NCI-H2107 treated with DMSO at 0.1 percent for 48 hours (cell line): ENCODE measurements at regions not wholly inside any gene's neighbourhood (a gene's known extent, or its start where the extent isn't known, plus 50 kb on each side); places are given as distances from the start of the nearest gene placed in this dataset.
"Not testable (repeated sequence)": the region's sequence is repeated elsewhere in the genome, so short reads cannot be mapped to it uniquely, and the experiment has no call there.

Experiments used
- DNase-seq: peaks from one replicate; lab custom pipeline; 2025; ENCODE audit not compliant: unreplicated experiment; lab: John Stamatoyannopoulos, UW

DNA sequence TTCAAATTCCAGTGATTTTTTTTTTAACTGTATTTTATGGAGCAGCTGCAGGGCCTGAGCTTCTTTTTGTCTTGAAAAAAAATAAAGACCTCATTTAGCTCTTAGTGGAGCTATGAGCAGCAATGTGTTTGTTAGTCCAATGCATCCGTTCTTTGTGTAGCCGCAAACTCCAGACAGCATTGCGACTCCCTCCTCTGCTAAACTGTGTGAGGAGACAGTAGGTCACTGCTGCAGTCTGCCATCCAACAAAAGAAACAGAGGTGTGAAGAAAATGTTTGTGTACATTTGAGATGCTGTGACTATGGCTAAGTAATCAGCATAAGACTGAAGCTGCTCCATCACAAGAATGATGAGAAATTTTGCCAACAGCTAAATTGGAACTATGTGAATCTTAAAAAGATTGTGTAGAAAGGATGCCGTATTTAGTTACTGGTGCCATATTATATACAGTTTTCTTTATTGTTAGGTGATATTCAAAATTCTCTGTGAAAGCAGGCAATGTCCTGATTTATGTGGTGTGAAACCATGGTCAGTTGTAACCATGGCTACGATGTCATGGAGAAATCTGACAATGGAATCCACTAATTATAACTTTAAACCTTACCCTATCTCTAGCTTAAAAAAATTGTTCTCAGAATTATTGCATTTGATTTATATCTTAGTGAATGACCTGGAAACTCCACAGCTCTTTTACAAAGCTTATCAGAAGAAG, 428.8 kb upstream of the EPHA7 start:
- DNase-seq, result no peak

DNA sequence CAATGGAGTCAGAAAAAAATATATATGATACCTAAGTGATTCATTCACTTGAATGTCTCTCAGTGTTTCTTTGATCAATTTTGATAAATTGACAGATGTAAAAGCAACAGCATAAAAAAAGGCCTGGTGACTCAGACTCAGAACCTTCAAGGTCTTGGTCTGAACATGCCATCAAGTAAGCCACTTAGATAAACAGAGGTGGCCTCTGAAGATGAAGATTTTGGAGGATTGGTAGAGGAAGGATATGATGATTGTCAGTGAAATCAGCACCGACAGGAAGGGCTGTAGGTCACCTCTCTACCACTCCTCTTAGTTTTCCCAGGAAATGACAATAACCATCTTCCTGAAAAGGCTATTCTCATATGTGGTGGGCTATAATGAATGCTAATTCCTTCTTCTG, 422.8 kb upstream of the EPHA7 start:
- no peak for DNase-seq

DNA sequence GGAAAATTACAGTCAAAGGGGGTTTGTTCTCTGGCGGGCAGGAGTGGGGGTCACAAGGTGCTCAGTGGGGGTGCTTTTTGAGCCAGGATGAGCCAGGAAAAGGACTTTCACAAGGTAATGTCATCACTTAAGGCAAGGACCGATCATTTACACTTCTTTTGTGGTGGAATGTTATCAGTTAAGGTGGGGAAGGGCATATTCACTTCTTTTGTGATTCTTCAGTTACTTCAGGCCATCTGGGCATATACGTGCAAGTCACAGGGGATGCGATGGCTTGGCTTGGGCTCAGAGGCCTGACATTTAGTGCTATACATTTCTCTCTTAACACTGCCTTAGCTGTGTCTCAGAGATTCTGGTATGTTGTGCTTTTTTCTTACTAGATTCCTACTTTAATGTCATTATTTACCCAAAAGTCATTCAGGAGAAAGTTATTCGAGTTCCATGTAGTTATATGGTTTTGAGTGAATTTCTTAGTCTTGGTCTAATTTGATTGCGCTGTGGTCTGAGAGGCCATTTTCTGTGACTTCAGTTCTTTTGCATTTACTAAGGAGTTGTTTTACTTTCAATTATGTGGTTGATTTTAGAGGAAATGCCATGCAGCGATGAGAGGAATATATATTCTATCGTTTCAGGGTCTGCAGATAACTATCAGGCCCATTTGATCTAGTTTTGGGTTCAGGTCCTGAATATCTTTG, 416.2 kb upstream of the EPHA7 start:
- DNase-seq, result not testable (repeated sequence)

DNA sequence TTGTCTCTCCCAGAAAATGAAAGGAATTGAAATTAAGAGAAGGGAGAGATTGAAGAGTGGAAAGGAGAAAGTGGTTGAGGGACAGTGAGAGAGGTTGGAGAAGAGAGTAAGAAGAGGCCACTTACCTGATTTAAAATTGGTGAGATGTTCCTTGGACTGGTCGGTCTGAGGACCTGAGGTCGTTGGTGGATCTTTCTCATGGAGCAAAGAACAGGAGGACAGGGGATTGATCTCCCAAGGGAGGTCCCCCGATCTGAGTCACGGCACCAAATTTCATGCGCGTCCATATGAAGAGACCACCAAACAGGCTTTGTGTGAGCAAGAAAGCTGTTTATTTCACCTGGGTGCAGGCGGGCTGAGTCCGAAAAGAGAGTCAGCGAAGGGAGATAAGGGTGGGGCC, 415.7 kb upstream of the EPHA7 start:
- DNase-seq, result not testable (repeated sequence)

DNA sequence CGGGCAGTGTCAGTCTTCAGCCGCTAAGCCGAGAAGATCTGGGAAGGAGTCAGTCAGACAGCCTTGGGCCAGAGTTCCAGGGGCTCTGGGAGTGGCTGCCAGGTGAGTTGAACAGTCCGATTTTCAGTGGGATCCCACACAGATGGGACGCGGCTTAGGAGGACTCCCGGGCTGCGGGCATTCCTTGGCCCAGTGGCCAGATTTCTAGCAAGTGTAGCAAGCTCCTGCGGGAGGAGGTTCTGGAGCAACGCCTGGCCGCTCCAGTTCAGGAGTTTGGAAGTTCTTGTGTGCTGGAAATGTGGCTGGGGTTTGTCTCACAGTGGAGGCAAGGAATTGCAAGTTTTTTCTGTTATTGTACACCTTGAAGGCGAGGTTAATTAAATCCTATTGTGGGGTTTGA, 414.0 kb upstream of the EPHA7 start:
- not testable (repeated sequence) for DNase-seq

DNA sequence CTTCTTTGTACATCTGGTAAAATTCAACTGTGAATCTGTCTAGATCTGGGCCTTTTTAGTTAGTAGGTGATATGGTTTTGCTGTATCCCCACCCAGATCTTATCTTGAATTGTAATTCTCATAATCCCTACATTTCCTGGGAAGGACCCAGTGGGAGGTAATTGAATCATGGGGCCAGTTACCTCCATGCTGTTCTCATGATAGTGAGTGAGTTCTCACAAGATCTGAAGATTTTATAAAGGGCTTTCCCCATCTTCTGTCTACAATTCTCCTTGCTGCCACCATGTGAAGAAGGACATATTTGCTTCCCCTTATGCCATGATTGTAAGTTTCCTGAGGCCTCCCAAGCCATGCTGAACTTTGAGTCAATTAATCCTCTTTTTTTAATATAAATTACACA, 410.4 kb upstream of the EPHA7 start:
- DNase-seq, result not testable (repeated sequence)

DNA sequence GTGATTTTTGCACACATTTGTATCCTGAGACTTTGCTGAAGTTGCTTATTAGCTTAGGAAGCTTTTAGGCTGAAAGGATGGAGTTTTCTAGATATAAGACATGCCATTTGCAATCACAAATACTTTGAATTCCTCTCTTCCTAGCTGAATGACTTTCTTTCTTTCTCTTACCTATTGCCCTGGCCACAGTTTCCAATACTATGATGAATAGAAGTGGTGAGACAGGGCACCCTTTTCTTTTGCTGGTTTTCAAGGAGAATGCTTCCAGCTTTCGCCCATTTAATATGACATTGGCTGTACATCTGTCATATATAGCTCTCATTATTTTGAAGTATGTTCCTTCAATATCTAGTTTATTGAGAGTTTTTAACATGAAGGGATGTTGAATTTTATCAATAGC, 409.6 kb upstream of the EPHA7 start:
- no peak for DNase-seq

DNA sequence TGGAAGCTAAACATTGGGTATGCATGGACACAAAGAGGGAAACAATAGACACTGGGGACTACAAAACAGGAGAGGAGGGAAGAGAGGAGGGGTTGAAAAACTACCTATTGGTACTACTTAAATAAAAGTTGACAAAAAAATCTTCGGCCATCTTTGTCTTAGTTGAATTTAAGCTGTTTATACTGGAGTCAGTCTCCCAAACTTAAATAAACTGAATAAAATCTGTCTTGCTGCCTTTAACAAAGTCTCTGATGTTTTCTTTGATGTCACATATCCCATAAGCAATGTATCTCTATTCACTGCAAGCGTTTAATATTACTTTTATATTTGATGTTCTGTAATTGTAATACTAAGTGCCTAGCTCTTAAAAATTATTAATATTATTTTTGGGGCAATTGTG, 409.2 kb upstream of the EPHA7 start:
- DNase-seq, result no peak

DNA sequence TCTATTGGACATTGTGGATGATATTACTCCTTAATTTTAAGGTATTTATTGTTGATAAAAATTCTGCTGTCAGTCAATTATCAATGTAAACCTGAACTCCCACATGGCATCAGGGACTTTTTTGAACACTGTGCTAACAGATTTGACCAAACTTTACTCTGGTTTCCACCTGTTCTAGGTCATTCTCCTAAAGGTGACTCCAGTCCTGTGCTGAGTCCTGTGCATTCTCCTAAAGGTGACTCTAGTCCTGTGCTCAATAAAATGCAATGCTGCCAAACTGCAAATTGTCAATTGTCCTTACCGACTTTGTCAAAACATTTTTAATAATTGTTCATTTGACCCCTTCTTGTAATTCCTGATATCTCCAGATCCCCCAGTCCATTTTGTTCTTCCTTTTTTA, 408.4 kb upstream of the EPHA7 start:
- DNase-seq, result no peak

DNA sequence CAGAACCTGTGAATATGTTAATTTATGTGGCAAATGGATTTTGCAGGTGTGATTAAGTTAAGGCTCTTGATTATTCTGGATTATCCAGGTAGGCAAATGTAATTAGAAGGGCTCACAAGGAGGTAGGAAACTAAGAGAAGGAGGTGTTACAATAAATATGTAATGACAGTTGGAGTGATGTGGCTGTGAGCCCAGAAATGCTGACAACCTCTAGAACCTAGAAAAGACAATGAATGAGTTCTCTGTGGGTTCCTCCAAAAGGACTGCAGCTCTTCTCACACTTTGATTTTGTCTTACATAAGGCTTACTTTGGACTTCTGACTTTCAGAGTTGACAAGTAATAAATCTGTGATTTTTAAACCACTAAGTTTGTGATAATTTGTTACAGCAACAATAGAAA, 406.6 kb upstream of the EPHA7 start:
- no peak for DNase-seq

DNA sequence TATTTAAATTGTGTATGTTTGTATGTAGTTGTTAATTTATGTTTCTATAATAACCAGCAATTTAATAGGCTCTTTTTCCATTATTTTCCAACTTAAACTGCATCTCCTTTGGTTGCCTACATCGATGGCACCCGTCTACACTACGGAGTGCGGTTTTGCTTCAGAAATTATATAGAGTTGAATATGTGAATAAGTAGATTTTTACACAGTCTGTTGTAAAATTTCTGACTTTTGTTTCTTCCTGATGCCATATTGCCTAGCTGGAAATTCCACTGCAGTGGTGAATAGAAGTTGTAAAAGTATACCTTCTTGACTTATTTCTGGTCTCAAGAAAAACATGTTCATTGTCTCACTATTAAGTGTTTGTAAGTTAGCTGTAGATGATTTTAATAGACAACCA, 404.1 kb upstream of the EPHA7 start:
- no peak for DNase-seq

DNA sequence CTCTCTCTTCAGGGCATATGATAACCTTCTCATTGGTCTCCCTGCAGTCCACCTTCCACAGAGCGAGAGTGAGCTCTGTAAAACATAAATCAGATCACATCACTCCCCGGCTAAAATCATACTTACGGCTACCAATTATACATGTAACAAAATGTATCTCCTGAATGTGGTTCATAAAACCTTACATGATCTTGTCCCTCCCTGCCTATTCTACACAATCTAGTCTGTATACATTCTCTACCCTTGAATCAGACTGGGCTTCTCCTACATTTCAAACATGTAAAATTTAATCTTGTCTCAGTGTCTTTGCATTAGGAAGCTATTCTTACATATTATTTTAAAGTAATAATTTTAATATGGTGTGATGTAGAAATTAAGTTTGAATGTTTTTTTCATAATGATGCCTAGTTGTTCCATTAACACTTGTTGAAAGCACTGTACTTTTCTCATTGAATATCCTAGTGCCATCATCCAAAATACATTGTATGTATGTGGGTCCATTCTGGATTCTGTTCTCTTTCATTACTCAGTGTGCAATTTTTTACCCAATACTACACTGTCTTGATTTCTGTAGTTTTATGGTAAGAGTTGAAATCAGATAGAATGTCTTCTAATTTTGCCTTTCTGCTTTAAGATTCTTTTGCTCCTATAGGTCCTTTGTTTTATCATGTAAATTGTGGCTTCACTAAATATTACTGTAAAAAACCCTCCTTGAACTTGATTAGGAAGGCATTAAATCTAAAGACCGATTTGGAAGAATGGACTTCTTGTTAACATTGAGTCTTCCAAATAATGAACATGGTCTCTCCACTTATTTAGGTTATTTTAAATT, 403.3 kb upstream of the EPHA7 start:
- DNase-seq, result no peak

DNA sequence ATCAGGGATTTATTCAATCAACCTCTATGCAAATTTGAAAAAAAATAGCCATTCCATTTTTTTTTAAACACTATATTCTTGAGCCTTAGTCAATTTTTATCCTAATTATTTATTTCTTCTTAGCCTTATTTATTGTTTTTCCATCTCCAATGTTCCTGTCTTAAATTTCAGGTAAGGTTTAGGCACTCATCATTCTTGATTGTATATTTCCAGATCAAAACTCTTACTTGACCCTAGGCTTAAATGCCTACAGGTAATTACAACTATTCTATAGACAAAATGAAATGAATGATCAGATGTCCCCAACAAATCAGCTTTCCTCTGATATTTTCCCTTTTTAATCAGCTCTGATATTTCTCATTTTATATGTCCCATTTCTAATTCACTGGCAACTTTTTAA, 402.6 kb upstream of the EPHA7 start:
- no peak for DNase-seq

DNA sequence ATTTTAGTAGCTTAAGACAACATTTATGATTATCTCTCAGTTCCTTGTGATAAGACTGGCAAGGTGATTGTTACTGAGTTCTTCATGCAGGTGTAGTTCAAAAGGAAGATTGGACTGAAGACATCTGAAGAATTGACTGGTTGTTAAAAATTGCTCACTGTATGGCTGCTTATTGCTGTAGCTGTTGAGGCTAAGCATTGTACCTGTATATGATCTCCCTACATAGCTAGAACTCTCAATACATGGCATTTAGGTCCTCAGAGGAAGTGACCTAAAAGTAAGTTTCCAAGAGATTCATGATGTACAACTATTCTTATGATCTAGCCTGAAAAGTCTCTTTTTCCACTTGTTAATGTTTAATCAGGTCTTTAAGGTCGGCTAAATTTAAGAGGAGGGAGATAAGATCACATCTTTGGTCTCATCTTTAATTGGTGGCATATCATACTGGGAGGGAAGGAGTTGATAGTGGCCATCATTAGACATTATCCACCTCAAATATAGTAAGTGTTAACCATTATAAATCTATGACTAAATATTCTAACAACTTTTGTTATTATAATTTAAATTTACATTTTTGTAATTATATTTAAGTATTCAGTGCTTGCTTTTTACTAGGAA, 401.2 kb upstream of the EPHA7 start:
- DNase-seq, result no peak

DNA sequence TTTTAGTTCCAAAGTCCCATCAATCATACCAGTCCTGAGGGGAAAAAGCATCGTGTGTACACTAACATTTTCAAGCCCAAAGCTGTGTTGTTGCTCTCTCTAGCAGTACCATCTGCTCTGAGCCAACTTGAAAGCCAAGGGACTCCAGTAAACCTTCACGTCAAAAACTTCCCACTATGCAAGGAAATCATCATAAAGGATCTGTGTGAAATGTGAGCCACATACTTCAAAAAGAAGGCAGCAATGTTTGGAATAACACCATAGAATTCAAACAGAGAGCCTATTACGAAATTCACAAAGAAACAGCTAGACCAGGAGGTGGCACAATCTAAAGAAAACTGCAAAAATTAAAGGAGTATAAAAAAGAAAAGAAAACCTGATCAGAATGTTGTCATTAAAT, 399.8 kb upstream of the EPHA7 start:
- DNase-seq, result no peak

DNA sequence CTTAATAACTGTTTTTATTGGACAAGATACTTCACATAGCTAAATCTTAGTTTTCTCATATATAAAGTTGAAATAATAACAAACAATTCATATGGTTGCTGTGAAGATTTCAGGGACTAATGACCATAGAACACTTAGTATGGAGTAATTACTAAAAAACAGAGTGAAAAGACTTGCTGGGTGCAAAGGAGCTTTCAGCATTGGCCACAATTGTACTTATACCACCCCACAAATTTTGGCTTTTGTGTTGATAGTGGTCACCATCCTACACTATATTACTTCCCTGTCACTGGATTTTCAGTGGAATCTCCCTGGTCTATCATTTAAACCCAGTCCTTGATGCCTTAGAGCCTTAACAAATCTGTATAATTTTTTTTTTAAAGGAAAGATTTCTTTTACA, 398.6 kb upstream of the EPHA7 start:
- no peak for DNase-seq

DNA sequence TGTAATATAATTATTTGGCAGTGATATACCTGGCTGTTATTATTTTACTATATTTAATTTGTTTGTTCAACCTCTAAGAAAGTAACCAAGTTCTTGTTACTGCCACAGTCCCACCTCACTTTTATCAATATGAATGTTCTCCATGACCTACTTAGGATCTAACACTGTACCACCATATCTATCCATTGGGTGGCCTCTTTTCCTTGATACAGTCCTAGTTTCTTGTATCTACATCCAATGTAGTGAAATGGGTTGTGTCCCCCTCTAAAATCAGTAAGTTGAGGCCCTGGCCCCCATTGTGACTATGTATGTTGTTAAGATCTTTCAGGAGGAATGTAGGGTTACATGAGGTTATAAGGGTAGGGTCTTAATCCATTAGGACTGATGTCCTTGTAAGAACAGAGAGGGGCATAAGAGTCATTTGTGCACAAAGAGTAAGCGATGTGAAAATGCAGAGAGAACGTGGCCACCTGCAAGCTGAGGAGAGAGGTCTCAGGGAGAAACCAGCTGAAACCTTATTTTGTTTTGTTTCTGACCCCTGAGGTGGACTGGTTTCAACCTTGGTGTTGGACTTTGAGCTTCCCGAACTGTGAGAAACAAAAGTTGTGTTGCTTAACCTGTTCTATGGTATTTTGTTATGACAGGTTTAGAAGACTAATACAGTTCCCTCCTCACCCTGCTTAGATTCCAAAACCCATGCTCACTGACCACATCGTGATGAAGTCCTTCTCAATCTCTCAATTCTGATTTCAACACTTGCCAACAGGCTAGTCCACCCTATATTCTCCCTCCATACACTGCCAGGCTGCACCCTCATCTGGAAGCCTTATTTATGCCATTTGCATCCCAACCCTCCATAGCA, 387.3 kb upstream of the EPHA7 start:
- DNase-seq, result no peak

DNA sequence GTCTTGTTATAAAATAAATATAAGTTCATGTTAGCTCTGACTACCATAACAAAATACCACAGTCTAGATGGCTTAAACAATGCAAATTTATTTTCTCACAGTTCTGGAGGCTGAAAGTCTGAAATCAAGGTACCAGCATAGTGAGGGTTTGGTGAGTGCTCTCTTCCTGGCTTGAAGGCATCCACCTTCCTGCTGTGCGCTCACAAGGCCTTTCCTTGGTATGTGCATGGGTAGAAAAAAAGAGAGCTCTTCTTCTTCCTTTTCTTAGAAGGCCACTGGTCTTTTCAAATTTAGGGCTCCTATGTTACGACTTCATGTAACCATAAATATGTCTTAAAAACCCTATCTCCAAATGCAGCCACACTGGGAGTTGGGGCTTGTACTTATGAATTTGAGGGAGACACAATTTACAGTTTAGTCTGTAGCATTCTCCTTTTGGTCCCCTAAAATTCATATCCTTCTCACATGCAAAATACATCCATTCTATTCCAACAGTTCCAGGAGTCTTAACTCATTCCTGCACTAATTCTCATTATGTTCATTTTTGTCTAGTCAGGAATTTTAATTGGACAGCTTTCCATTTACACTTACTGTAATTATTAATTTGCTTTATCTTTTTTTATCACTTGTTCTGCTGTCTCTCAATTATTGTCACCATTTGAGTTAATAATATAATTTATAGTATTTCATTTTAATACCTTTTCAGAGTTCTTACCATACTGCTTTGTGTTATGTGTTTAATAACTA, 381.9 kb upstream of the EPHA7 start:
- no peak for DNase-seq

DNA sequence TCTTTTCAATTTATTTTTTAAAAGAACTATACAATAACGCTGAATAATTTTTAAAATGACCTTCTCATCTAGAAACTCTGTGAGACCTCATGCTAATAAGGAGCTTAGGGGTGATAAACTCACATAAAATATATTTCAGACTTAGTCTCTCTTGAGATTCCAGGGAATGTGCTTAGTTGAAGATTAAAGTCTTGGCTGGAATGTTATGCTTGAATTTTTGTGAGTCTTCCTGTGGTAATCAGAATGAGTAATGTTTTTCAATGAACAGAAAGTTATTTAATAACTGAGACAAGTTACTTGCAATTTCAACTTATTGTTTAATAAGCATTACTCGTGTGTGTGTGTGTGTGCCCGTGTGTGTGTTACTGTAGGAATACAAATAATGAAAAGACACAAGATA, 379.9 kb upstream of the EPHA7 start:
- no peak for DNase-seq

DNA sequence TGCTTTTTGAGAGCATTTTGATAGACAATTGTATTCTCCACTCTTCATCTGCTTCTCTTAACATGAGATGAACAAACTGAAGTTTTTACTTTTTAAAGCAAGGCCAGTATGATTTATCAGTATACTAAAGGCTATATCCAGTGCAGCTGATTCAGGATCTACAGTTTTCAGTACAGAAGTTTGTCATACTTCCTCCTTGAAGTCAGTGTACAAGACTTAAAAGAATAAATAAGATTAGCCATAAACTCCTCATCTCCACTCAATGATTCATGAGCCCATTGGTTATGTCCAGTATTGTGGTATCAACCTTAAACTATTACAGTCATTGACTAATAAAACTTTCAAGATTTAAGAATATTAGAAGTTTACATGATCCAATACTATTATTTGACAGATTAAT, 374.8 kb upstream of the EPHA7 start:
- DNase-seq, result no peak
